ENCODE measurements at regions not wholly inside any gene's neighbourhood (a gene's known extent, or its start where the extent isn't known, plus 50 kb on each side); places are given as distances from the start of the nearest gene placed in this dataset.

- Histone ChIP-seq H3K4me3 (no peak overlapping the region), H3K36me3 (no peaks in the 10 kb centered on the region), H3K27ac (no peak overlapping the region), H3K27me3 (no peaks in the 10 kb centered on the region), H3K4me1 (no peaks in the 10 kb centered on the region), H3K9me3 (no peaks in the 10 kb centered on the region)
- TF ChIP-seq POLR2AphosphoS5 (IDR thresholded peaks at IDR 0.05) (no peak), CTCF (IDR thresholded peaks at IDR 0.05) (no peak), EP300 (IDR thresholded peaks at IDR 0.05) (no peak), POLR2A (IDR thresholded peaks at IDR 0.05) (no peak)
- DNase-seq (no peak), ATAC-seq (ENCODE audit: low FRiP score in 2 of 2) (no peak)
- WGBS, 2 donors = 83 to 85% methylated on average over 5 of the region's 5 CpGs
These were observed 138.9 kb upstream of the TRAM1L1 start for GRCh38 chr4:117224256-117224655.

GRCh38 chr4:117225471-117225870 is 140.1 kb upstream of the TRAM1L1 start:
- DNase-seq = no peak
- Histone ChIP-seq H3K4me1 (no peaks in the 10 kb centered on the region), H3K4me3 (no peak overlapping the region), H3K27ac (no peak overlapping the region), H3K9me3 (no peaks in the 10 kb centered on the region), H3K27me3 (no peaks in the 10 kb centered on the region), H3K36me3 (no peaks in the 10 kb centered on the region)
- WGBS, 2 donors = 33 to 34% methylated on average over 3 of the region's 3 CpGs
- no peak for TF ChIP-seq EP300 (IDR thresholded peaks at IDR 0.05)
- TF ChIP-seq POLR2AphosphoS5 (IDR thresholded peaks at IDR 0.05) = no peak
- TF ChIP-seq POLR2A (IDR thresholded peaks at IDR 0.05) = no peak
- no peak for TF ChIP-seq CTCF (IDR thresholded peaks at IDR 0.05)
- ATAC-seq (ENCODE audit: low FRiP score in 2 of 2) = no peak

GRCh38 chr4:117227925-117228324 is 142.5 kb upstream of the TRAM1L1 start:
- no peaks in the 10 kb centered on the region for H3K36me3 ChIP-seq
- no peak overlapping the region for H3K4me3 ChIP-seq
- H3K9me3 ChIP-seq = no peaks in the 10 kb centered on the region
- ATAC-seq (ENCODE audit: low FRiP score in 2 of 2) (no peak), DNase-seq (no peak)
- H3K4me1 ChIP-seq = no peaks in the 10 kb centered on the region
- TF ChIP-seq POLR2AphosphoS5 (IDR thresholded peaks at IDR 0.05) (no peak), CTCF (IDR thresholded peaks at IDR 0.05) (no peak), POLR2A (IDR thresholded peaks at IDR 0.05) (no peak)
- no peak overlapping the region for H3K27ac ChIP-seq
- WGBS, 2 donors = 65 to 71% methylated on average over 1 of the region's 1 CpG
- H3K27me3 ChIP-seq = no peaks in the 10 kb centered on the region

GRCh38 chr4:117239434-117239833 is 154.1 kb upstream of the TRAM1L1 start:
- H3K4me3 ChIP-seq = no peak overlapping the region
- H3K36me3 ChIP-seq = no peaks in the 10 kb centered on the region
- 71% methylated on average over 6 of the region's 6 CpGs; no CpG with 5 or more reads in 1 of the 2 donors for WGBS, 2 donors
- DNase-seq (peak in 1 of 2 donors; percentile 46), ATAC-seq (ENCODE audit: low FRiP score in 2 of 2) (no peak)
- TF ChIP-seq EP300 (IDR thresholded peaks at IDR 0.05) (no peak), CTCF (IDR thresholded peaks at IDR 0.05) (no peak), POLR2AphosphoS5 (IDR thresholded peaks at IDR 0.05) (no peak), POLR2A (IDR thresholded peaks at IDR 0.05) (no peak)
- H3K27me3 ChIP-seq = no peaks in the 10 kb centered on the region
- no peaks in the 10 kb centered on the region for H3K4me1 ChIP-seq
- no peak overlapping the region for H3K27ac ChIP-seq
- no peaks in the 10 kb centered on the region for H3K9me3 ChIP-seq

- Histone ChIP-seq H3K9me3 (no peaks in the 10 kb centered on the region), H3K27me3 (no peaks in the 10 kb centered on the region), H3K27ac (no peak overlapping the region), H3K4me3 (no peak overlapping the region), H3K36me3 (no peaks in the 10 kb centered on the region), H3K4me1 (no peaks in the 10 kb centered on the region)
- 76 to 80% methylated on average over 3 of the region's 3 CpGs for WGBS, 2 donors
- no peak for DNase-seq
- no peak for ATAC-seq (ENCODE audit: low FRiP score in 2 of 2)
- no peak for TF ChIP-seq POLR2AphosphoS5 (IDR thresholded peaks at IDR 0.05)
- TF ChIP-seq CTCF (IDR thresholded peaks at IDR 0.05) = no peak
- no peak for TF ChIP-seq EP300 (IDR thresholded peaks at IDR 0.05)
- TF ChIP-seq POLR2A (IDR thresholded peaks at IDR 0.05) = no peak
These were observed 164.0 kb upstream of the TRAM1L1 start for GRCh38 chr4:117249333-117249732.
